Dendritic cell treated with granulocyte-macrophage colony-stimulating factor and Interleukin-4, amounts not matched to agents 40 ng/mL and 50 ng/mL, for 4 days (primary cell): ENCODE measurements at regions not wholly inside any gene's neighbourhood (a gene's known extent, or its start where the extent isn't known, plus 50 kb on each side); places are given as distances from the start of the nearest gene placed in this dataset.
"Not testable (repeated sequence)": the region's sequence is repeated elsewhere in the genome, so short reads cannot be mapped to it uniquely, and the experiment has no call there.

Experiments used
- H3K27ac Mint-ChIP-seq: one replicate; pipeline ENCODE4 v1.8.0; 2022; ENCODE audit warnings: mild to moderate bottlenecking, mixed read lengths
- H3K27me3 Mint-ChIP-seq: one replicate; pipeline ENCODE4 v1.8.0; 2022; ENCODE audit warnings: mild to moderate bottlenecking, mixed read lengths
- H3K36me3 Mint-ChIP-seq: one replicate; pipeline ENCODE4 v1.8.0; 2022; ENCODE audit warnings: low read depth, mixed read lengths
- H3K4me1 Mint-ChIP-seq: one replicate; pipeline ENCODE4 v1.8.0; 2022; ENCODE audit warnings: low read depth, mixed read lengths
- H3K4me3 Mint-ChIP-seq: one replicate; pipeline ENCODE4 v1.8.0; 2022; ENCODE audit warnings: mild to moderate bottlenecking, moderate library complexity, mixed read lengths
- H3K9me3 Mint-ChIP-seq: one replicate; pipeline ENCODE4 v1.8.0; 2022; ENCODE audit warnings: mixed read lengths
- intact Hi-C: fragments of 100-400 bp; cut with micrococcal nuclease; formaldehyde crosslinking; loops from one replicate; pipeline ENCODE4 v1.15.0; 2022

DNA sequence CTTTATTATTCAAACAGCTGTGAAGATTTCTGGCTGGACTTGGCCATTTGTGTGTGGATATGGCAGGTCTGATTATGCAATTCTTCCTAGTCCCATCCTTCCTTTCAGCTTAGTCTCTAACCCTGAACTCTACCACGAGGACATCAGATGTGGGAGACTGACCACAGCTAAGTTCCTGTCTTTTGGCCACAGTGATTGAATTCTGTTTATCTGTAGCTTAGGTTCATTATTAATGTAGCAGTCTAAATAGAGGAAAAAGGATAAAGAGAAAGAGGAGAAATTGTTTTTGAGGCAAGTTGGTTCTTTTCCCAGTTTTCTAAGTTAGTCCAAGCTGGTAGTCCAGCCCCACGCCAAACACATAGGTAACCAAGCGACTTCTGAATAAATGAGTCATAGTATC lies 598.9 kb downstream of the RFPL4B start:
- H3K9me3 Mint-ChIP-seq = no peaks in the 10 kb centered on the region
- no peak overlapping the region for H3K4me3 Mint-ChIP-seq
- H3K27me3 Mint-ChIP-seq = no peaks in the 10 kb centered on the region
- H3K4me1 Mint-ChIP-seq = no peaks in the 10 kb centered on the region
- no peak overlapping the region for H3K27ac Mint-ChIP-seq
- no peaks in the 10 kb centered on the region for H3K36me3 Mint-ChIP-seq
- intact Hi-C loops = no loop called here

DNA sequence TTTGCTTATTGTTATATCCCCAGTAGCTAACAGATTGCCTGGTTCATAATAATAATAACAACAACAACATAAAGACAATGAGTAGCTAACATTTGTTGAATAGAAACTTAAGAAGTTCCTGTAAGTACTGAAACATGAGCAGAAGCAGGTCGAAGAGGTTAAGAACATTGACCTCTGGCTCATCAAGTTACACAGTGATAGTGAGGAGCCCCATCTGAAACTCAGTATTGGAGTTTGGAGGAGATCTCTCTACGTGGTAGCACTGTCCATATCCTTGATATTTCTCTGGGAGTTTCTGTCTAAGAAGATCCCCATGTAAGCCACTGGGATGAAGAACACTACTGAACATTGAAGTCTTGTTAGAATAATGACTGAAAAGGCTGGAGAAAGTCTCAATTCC lies 600.4 kb downstream of the RFPL4B start:
- no peak overlapping the region for H3K4me3 Mint-ChIP-seq
- no peaks in the 10 kb centered on the region for H3K27me3 Mint-ChIP-seq
- H3K9me3 Mint-ChIP-seq = no peaks in the 10 kb centered on the region
- no peaks in the 10 kb centered on the region for H3K4me1 Mint-ChIP-seq
- H3K36me3 Mint-ChIP-seq = no peaks in the 10 kb centered on the region
- intact Hi-C loops = no loop called here
- H3K27ac Mint-ChIP-seq = no peak overlapping the region

DNA sequence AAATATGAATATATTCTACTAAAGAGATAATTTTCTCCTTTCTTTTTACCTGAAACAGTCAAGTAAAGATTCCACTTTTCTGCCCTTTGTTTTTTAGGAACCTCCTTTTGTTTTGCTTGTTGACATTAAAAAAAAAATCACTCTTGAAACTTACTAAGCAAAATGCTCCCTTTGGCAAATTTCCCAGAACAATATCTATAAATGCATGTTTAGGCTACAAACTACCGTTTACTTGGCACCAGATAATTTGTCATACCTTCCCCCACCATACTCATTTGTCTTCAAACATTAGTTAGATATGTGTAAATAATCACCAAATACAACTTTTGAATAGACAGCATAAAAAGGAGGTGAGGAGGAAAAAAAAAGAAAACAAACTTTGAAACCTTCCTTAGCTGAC lies 604.7 kb downstream of the RFPL4B start:
- H3K36me3 Mint-ChIP-seq = no peaks in the 10 kb centered on the region
- peaks cover 7% of the 10 kb centered on the region for H3K9me3 Mint-ChIP-seq
- intact Hi-C loops = no loop called here
- no peak overlapping the region for H3K4me3 Mint-ChIP-seq
- H3K27me3 Mint-ChIP-seq = no peaks in the 10 kb centered on the region
- H3K4me1 Mint-ChIP-seq = no peaks in the 10 kb centered on the region
- no peak overlapping the region for H3K27ac Mint-ChIP-seq

DNA sequence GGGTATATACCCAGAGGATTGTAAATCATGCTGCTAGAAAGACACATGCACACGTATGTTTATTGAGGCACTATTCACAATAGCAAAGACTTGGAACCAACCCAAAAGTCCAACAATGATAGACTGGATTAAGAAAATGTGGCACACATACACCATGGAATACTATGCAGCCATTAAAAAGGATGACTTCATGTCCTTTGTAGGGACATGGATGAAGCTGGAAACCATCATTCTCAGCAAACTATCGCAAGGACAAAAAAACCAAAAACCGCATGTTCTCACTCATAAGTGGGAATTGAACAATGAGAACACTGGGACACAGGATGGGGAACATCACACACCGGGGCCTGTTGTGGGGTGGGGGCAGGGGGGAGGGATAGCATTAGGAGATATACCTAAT lies 608.6 kb downstream of the RFPL4B start:
- H3K9me3 Mint-ChIP-seq, H3K36me3 Mint-ChIP-seq, intact Hi-C loops, H3K27ac Mint-ChIP-seq, H3K27me3 Mint-ChIP-seq, H3K4me3 Mint-ChIP-seq, H3K4me1 Mint-ChIP-seq: not testable (repeated sequence)

DNA sequence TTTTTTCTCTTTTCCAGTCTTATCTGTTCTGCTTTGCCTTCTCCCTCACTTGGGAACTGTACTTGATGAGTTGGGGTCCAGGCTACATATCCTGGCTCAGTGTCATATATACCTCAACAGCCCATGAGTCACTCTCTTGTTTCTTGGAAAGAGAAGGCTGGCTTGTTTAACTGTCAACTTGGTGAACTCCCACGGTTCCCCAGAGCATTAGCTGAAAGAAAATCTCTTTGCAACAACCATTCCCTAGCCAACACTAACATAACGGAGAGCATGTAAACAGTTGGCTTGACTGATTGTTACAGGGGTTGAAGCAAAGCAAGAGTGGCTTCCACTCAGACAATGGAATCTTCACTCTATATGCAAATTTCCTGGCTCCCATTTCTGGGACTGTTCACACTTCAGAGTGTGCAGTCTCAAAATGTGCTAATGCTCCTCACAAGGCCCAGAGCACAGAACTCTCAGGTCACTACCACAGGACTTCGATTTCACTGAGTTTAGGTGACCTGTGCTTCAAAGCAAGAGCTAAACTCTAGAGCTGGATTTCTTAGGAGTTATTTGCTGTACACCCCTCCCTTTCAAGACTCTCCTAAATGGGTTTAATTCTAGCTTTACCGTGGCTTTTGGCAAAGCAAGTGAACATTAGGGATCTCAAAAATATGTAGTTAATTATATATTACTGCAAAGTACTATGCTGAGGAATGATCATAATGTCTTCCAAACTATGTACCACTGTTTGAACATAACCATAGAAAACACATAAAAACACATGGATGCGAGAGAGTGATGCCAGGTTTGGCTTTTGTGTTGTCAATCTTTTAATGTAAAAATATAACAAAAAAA lies 609.8 kb downstream of the RFPL4B start:
- Mint-ChIP-seq H3K27ac (no peak overlapping the region), H3K4me3 (no peak overlapping the region), H3K36me3 (no peaks in the 10 kb centered on the region), H3K4me1 (no peaks in the 10 kb centered on the region), H3K27me3 (no peaks in the 10 kb centered on the region), H3K9me3 (peaks cover 8% of the 10 kb centered on the region)
- intact Hi-C loops = no loop called here

DNA sequence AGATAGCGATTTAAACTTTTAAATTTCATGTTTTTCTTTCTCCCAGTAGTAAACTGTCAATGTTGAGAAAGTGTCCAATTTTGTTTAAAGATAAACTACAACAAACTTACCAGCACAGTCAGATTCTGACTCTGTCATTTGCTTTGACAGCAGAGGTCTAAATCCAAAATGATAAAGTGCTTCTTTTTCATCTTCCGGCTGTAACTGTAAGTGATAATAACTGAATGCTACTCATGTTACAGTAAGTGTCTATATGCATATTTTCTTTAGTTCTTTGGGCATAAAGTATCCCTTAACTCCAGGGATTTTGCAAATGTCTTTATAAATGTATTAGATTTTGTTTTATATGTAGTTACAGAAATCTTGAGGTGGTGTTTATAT lies 610.4 kb downstream of the RFPL4B start:
- Mint-ChIP-seq H3K4me1 (no peaks in the 10 kb centered on the region), H3K27me3 (no peaks in the 10 kb centered on the region), H3K36me3 (no peaks in the 10 kb centered on the region), H3K9me3 (peaks cover 8% of the 10 kb centered on the region), H3K27ac (no peak overlapping the region), H3K4me3 (no peak overlapping the region)
- intact Hi-C loops = no loop called here

DNA sequence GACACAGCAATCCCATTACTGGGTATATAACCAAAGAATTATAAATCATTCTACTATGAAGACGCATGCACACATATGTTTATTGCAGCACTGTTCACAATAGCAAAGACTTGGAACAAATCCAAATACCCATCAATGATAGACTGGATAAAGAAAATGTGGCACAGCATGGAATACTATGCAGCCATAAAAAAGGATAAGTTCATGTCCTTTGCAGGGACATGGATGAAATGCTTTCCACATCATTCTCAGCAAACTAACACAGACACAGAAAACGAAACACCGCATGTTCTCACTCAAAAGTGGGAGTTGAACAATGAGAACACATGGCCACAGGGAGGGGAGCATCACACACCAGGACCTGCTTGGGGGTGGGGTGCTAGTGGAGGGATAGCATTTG lies 613.0 kb downstream of the RFPL4B start:
- H3K27me3 Mint-ChIP-seq, H3K4me3 Mint-ChIP-seq, H3K36me3 Mint-ChIP-seq, intact Hi-C loops, H3K4me1 Mint-ChIP-seq, H3K27ac Mint-ChIP-seq, H3K9me3 Mint-ChIP-seq: not testable (repeated sequence)

DNA sequence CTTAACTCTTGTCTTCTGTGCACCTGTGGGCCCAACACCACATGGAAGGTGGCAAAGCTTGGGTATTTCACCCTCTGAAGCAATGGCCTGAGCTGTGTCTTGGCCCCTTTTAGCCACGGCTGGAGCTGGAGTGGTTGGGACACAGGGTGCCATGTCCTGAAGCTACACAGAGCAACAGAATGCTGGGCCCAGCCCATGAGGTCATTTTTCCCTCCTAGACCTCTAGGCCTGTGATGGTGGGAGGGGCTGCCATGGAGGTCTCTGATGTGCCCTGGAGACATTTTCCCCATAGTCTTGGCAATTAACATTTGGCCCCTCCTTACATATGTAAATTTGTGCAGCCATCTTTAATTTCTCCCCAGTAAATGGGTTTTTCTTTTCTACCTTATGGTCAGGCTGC lies 620.8 kb downstream of the RFPL4B start:
- Mint-ChIP-seq H3K9me3 (peaks cover 14% of the 10 kb centered on the region), H3K4me3 (no peak overlapping the region), H3K27ac (no peak overlapping the region), H3K27me3 (no peaks in the 10 kb centered on the region), H3K4me1 (no peaks in the 10 kb centered on the region), H3K36me3 (no peaks in the 10 kb centered on the region)
- intact Hi-C loops = no loop called here

DNA sequence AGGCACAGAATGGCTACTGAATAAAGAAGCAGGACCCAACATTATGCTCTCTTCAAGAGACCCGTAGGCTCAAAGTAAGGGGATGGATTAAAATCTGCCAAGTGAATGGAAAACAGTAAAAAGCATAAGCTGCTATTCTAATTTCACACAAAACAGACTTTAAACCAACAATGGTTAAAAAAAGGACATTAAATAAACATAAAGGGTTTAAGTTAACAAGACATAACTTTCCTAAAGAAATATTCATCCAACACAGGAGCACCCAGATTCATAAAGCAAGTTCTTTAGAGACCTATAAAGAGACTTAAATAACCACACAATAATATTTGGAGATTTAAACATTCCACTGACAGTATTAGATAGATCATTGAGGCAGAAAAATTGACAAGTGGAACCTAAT lies 624.5 kb downstream of the RFPL4B start:
- no peaks in the 10 kb centered on the region for H3K36me3 Mint-ChIP-seq
- no peaks in the 10 kb centered on the region for H3K4me1 Mint-ChIP-seq
- H3K4me3 Mint-ChIP-seq = no peak overlapping the region
- H3K9me3 Mint-ChIP-seq = peaks cover 32% of the 10 kb centered on the region
- intact Hi-C loops = no loop called here
- no peak overlapping the region for H3K27ac Mint-ChIP-seq
- no peaks in the 10 kb centered on the region for H3K27me3 Mint-ChIP-seq

DNA sequence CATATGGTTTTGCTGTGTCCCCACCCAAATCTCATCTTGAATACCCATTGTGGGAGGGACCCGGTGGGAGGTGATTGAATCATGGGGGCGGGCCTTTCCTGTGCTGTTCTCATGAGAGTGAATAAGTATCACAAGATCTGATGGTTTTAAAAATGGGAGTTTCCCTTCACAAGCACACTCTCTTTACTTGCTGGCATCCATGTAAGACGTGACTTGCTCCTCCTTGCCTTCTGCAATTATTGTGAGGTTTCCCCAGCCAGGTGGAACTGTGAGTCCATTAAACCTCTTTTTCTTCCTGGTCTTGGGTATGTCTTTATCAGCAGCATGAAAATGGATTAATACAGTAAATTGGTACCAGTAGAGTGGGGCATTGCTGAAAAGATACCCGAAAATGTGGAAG lies 627.8 kb downstream of the RFPL4B start:
- H3K4me1 Mint-ChIP-seq, H3K27me3 Mint-ChIP-seq, intact Hi-C loops, H3K4me3 Mint-ChIP-seq, H3K36me3 Mint-ChIP-seq, H3K27ac Mint-ChIP-seq: not testable (repeated sequence)
- H3K9me3 Mint-ChIP-seq = peaks cover 23% of the 10 kb centered on the region

DNA sequence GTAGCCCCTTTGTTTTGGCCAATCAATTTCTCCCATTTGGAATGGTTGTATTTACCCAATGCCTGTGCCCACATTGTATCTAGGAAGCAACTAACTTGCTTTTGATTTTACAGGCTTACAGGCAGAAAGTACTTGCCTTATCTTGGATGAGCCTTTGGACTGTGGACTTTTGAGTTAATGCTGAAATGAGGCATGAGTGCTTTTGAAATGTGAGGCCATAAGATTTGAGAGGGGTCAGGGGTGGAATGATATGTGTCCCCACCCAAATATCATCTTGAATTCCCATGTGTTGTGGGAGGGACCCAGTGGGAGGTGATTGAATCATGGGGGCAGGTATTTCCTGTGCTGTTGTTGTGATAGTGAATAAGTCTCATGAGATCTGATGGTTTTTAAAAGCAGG lies 629.4 kb downstream of the RFPL4B start:
- H3K9me3 Mint-ChIP-seq = peaks cover 23% of the 10 kb centered on the region
- H3K4me1 Mint-ChIP-seq, H3K27me3 Mint-ChIP-seq, H3K27ac Mint-ChIP-seq, H3K4me3 Mint-ChIP-seq, H3K36me3 Mint-ChIP-seq, intact Hi-C loops: not testable (repeated sequence)

DNA sequence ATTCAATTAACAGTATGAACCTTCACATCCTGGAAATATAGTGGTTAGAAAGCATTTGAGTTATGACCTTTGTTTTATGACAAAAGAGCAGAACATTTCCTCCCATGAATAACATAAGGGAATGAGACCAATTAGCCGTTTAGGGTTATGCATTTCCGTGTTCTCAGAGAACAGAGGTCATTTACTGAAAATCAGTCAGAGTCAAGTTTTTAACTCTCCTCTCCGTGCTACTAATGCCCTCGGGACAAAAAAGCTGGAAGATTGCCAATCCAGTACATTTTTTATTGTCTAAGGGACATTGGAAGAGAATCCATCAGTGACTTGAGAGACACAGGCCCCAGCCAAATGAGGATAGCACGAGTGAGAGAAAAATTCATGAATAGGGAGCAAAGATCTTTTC lies 632.7 kb downstream of the RFPL4B start:
- Mint-ChIP-seq H3K27me3 (no peaks in the 10 kb centered on the region), H3K9me3 (peaks cover 15% of the 10 kb centered on the region), H3K4me1 (no peaks in the 10 kb centered on the region), H3K36me3 (no peaks in the 10 kb centered on the region), H3K27ac (no peak overlapping the region), H3K4me3 (no peak overlapping the region)
- intact Hi-C loops = no loop called here

DNA sequence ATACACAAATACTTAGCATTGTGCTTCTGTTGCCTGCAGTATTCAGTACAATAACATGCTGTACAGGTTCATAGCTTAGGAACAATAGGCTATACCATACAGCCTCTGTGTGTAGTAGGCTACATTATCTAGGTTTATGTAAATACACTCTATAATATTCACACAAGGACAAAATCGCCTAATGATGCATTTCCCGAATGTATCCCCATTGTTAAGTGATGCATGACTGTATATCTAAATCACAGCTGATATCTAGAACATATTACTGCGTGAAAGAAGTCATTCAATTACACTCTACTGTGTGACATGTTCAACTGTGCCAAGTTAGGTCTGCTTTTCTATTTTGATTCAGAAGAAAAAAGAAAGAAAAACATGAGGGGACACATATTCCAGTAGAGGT lies 633.5 kb downstream of the RFPL4B start:
- H3K27me3 Mint-ChIP-seq = no peaks in the 10 kb centered on the region
- no peak overlapping the region for H3K27ac Mint-ChIP-seq

DNA sequence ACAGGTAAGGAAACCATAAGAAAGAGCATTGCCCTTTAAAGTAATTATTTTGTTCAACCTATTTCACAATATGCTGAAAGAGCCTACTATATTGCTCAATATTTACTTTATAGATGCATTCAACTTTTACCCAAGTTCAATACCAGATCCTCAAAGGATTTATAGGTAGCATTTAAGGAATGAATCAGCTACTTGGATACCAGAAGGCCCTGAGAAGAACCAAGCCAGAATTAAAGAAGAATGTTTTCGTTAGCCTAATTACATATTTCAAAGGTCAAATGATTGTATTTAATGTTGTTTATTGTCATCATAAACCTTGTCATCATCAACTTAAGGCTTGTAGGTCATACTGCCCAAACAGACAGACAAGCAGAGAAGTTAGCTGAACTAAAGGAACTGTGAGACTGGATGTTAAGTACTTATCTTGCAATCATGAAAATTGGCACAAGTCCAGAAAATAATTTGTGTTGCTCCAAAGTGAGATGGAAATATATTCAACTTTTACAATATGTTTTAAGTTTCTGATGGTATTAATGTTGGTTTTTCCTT lies 636.7 kb downstream of the RFPL4B start:
- H3K36me3 Mint-ChIP-seq = no peaks in the 10 kb centered on the region
- H3K9me3 Mint-ChIP-seq = no peaks in the 10 kb centered on the region
- no peaks in the 10 kb centered on the region for H3K27me3 Mint-ChIP-seq
- no peak overlapping the region for H3K27ac Mint-ChIP-seq
- H3K4me3 Mint-ChIP-seq = no peak overlapping the region
- intact Hi-C loops = no loop called here
- no peaks in the 10 kb centered on the region for H3K4me1 Mint-ChIP-seq

More for the DNA sequence above, 633.5 kb downstream of the RFPL4B start:
- intact Hi-C loops = no loop called here
- Mint-ChIP-seq H3K4me3 (no peak overlapping the region), H3K4me1 (no peaks in the 10 kb centered on the region), H3K36me3 (no peaks in the 10 kb centered on the region), H3K9me3 (peaks cover 11% of the 10 kb centered on the region)

DNA sequence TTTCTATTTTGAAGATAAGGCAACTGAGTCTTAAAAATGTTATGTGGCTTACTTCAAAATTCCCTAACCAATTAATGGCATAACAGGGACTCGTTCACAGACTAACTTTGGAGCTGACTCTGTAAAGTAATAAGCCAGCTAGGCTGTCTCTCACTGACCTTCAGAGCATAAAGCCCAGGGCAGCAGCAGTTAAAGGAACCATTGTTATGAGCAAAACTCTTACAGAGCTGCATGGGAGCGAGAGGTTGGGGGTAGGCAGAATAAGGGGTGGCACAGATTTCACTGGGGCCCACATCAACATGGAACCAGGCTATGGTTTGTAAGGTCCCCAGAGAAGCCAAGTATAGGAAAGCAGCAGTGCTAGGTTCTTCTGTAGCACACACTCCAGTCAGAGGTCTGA lies 637.8 kb downstream of the RFPL4B start:
- Mint-ChIP-seq H3K9me3 (peaks cover 10% of the 10 kb centered on the region), H3K27ac (no peak overlapping the region), H3K27me3 (no peaks in the 10 kb centered on the region), H3K36me3 (no peaks in the 10 kb centered on the region), H3K4me3 (no peak overlapping the region), H3K4me1 (no peaks in the 10 kb centered on the region)
- intact Hi-C loops = no loop called here
